ENCODE measurements at regions not wholly inside any gene's neighbourhood (a gene's known extent, or its start where the extent isn't known, plus 50 kb on each side); places are given as distances from the start of the nearest gene placed in this dataset.

DNA sequence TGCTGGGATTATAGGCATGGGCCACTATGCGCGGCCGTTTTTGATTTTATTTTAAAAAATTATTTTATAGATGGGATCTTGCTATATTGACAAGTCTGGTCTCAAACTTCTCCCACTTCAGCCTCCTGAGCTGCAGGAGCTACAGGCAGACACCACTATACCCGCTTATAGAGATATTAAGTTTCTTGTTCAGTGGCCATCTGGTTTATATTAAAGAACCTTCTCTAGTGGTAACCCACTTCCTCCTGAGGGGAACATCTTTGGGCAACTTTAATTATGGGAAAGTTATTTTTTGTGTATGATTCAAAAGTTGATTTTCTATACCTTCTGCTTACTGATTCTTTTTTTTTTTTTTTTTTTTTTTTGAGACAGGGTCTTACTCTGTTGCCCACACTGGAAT is 172.7 kb downstream of the KLF5 start:
- TF ChIP-seq, protein P1, sequence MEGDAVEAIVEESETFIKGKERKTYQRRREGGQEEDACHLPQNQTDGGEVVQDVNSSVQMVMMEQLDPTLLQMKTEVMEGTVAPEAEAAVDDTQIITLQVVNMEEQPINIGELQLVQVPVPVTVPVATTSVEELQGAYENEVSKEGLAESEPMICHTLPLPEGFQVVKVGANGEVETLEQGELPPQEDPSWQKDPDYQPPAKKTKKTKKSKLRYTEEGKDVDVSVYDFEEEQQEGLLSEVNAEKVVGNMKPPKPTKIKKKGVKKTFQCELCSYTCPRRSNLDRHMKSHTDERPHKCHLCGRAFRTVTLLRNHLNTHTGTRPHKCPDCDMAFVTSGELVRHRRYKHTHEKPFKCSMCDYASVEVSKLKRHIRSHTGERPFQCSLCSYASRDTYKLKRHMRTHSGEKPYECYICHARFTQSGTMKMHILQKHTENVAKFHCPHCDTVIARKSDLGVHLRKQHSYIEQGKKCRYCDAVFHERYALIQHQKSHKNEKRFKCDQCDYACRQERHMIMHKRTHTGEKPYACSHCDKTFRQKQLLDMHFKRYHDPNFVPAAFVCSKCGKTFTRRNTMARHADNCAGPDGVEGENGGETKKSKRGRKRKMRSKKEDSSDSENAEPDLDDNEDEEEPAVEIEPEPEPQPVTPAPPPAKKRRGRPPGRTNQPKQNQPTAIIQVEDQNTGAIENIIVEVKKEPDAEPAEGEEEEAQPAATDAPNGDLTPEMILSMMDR (conservative IDR thresholded peaks at IDR 0.05; ENCODE audit: low read depth, low read length): no peak
- TF ChIP-seq EZH2phosphoT487 (IDR thresholded peaks at IDR 0.05; ENCODE audit: borderline replicate concordance, low read length) (no peak), EZH2 (IDR thresholded peaks at IDR 0.05; ENCODE audit: low read length, unreplicated experiment) (no peak)

All from PC-3 (cell line).